Putamen (tissue), 1 donor: ENCODE measurements at regions not wholly inside any gene's neighbourhood (a gene's known extent, or its start where the extent isn't known, plus 50 kb on each side); places are given as distances from the start of the nearest gene placed in this dataset.

ENCODE experiments used
- DNase-seq: peaks from one replicate; pipeline ENCODE4 v3.0.0-alpha.2; 2016; ENCODE audit warnings: low spot score

DNA sequence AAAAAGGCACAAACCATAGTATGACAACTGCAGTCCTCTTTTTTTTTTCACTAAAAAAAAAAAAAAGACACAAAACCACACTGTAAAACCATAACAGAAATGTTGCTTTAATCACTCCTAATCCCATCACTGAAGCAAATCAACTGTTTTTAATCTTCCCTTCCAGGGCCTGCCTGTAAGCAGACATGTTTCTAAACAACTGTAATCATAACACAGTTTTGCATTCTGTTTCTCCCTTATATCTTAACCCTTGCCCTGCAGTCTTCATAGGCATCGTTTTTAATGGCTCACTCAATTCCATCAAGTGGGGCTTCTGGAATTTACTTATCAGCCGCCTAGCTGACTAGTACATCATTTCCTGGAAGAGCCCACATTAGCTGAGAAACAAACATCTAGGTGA lies 111.0 kb upstream of the SLC25A48 start:
- no peak for DNase-seq

DNA sequence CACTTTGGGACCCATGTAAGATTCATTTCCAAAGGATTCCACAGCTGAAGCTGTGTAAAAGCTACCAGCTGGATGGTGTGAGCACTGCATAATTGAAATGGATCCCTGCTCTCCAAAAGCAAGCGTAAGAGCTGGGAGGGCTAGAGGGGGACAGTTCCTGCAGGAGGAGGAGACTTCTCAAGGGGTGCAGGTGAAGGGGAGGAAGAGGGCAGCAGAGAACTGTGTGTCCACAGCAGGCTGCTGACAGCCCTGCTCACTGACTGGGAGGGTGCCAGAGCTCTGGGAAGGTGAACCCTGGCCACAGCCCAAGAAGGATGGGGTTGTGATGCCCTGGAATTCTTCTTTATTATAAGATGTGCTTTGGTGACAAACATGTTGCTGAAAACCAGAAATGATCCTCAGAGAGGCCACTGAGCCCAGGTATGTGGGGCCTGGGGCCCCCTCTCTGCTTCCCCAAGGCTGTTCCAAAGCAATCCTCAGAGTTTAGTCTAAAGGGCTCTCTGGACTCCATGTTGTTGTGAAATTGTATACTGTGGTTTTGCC lies 112.8 kb upstream of the SLC25A48 start:
- DNase-seq, result no peak

DNA sequence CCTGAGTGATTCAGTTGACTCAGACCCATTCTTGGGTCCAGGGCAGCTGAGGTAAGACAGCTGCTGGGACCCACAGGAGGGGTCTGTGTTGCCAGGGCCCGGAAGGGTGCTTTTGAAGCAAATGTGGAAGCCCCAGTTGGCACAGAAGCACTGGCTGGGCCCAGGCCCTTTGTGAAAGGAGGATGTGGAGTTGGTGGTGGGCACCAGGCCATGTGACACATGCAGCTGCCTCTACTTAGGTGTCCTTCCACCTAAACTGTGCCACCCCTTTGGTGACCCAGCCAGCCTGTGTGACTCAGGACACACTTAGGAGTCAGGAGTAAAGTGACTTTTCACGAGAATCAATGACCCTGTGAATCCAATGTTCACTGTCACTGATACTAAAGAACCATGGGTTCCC lies 114.3 kb upstream of the SLC25A48 start:
- no peak for DNase-seq

DNA sequence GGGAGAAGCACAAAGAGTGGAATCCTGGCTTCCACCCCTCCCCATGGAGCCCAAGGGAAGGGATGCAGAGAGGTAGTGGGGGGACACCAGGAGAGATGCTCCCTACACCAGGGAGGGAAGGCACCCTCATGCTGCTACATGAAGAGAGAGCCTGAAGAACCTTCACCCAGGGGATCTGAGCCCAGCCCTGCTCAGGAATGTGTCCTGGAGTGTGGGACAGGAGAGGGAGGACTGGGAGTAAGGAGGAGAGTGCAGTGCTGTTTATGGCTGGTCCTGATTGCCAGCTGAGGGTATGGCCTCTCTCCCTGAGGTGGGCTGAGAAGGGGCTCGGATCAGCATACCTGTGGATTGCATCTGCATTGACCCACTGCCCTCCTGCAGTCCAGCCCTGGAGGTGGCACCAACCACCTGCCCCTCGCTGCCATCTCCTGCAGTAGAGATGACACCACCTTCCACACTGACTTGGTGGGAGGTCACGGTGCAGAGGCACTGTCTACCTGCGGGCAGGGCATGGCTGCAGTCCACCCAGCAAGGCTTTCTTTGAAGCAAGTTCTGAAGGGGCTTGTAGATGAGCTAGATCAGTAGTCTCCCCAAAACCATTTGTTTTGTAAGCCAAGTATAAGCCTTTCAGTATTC lies 114.9 kb upstream of the SLC25A48 start:
- no peak for DNase-seq

DNA sequence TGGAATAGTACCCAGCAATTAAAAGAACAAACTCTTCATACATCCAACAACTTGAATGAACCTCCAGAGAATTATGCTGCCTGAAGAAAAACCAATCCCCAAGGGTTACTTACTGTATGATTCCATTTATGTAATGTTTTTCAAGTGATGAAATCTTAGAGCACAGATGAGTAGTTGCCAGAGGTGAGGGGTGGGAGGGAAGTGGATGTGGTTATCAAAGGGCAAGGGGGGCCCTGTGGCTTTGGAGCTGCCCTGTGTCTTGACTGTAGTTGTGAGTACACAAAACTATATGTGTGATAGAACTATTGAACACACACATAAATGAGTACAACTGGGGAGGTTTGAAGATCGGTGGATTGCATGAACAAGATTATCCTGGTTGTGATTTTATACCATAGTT lies 115.8 kb upstream of the SLC25A48 start:
- DNase-seq, result no peak

DNA sequence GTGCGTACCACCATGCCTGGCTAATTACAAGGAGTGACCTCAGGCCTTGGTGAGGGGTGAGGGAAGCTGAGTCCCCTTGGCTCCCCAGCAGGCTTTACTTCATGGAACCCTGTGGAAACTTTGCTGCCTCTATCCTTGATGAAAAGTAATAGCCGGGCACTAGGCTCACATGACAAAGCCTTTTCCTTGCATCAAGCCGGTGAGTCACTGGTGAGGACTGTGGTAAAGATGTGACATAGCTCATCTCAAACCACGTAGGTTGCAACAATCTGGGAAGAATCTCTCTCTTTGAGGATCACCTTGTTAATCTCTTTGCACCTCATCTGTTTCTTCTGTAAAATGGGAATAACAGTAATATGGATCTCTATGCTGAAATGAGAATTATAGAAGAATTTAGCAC lies 116.3 kb upstream of the SLC25A48 start:
- DNase-seq, result no peak

DNA sequence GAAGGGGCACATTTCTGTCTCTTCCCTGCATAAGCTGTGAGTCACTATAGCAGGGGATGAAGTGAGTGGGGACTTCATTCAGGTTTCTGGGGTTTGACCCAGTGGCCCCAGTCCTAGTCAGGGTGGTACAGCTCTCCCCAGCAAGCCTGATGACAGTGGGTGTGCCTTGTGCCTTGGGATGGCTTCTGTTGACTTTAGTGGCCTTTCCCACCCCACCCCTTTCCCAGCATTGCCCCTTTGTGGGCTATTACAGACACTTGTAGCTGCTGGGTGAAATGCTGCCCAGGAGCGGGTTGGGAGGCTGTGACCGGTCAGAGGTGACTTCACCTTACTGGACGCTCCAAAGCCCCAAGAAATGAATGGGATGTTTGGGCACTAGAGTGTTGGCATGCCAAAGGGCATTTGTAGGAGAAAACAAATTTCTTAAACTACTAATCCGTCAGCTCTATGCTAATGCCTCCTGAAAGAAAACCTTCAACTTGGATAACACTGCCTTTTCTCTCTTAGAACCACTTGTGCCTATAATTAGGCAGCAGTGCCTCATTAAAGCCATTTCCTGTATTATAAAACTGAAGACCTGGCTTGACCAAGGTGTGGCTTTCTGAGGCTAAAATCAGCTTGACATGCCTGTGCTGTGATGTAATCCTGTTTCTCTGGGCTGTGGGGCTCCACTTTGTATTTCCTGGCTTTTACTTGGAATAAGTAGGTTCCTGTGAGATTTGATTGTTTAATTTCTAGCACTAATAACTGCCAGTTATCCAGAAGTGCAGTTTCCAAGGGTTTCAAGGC lies 119.0 kb upstream of the SLC25A48 start:
- no peak for DNase-seq

DNA sequence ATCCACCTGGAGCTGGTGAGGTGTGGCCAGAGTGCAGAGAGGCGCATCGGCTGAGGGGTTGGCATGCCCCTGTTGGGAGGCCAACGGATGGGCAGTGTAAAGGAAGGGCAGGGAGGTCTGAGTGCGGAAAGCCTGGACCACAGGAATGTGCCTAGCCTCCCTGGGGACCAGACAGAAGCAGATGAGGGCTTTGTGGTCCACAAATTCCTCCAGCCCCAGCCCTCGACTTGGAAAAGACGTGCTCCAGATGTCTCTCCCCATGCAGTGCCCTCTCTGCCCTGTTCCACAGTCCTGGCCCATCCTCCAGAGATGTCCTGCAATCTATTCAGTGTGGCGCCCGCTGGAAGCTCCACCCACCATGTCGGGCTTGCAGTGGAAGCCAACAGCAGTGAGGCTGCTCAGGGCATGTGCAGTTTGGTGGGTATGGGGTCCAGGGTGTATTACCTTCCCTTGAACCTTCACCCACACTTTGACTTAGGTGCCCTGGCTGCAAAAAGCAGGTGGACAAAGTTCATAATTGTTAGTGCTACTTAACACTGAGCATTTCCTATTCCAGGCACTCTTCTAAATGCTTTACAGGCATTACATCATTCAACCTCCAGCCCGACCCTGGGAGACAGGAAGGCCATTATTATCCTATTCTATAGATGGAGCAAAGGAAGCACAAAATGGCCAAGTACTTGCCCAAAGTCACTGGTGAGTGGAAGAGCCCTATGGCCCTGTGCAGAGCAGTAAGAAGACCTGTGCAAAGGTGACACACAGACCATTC lies 120.2 kb upstream of the SLC25A48 start:
- no peak for DNase-seq

DNA sequence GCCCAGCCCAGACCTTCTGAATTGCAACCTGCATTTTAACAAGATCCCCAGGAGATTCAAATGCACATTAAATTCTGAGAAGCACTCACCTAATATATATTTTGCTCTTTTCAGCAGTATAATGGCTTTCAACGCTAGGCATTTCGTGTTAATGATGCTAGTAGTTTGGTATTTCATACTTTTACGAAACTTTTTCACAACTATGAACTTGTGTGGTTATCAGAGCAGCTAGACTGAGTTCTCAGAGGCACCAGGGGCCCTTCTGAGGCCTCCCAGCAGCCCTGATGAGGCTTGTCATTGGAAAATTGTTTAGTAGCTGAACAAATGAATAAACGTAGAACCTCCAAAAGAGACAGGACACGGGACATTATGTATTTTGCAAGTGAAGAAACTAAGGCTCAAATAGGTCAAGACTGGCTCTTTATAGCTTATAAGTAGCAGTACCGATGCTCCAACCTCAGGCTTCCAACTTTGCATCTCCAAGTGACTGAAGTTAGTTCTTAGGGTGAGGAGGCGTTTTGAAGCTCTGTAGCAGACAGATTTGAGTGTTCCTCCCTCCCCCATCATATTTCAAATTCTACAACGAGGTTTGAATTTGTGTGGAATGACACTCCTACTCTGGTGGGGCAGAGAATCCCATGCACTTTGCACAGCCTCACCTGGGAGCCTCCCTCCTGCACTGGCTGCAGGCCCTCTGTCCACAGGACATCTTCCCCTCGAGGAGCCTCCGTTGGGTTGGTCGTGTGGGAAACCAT lies 121.1 kb upstream of the SLC25A48 start:
- DNase-seq, result peak; percentile 61

DNA sequence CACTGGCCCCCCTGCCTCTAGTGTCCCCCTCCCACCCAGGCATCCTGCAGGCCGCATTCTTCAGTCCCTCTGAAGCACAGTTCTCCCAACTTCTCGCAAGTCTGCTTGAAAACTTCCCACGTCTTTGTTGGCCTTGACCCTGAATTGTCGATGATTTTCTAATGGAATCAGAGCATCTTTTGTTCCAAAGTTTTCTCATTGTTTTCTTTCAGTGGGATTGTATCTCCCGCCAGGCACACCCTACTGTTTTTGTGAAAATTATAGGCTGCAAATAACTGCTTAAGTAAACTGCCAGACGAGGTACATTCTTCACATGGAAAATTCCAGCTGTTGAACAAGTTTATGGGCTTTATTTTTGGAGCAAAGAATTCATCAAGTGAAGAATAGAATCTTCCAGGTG lies 122.6 kb upstream of the SLC25A48 start:
- DNase-seq, result no peak

DNA sequence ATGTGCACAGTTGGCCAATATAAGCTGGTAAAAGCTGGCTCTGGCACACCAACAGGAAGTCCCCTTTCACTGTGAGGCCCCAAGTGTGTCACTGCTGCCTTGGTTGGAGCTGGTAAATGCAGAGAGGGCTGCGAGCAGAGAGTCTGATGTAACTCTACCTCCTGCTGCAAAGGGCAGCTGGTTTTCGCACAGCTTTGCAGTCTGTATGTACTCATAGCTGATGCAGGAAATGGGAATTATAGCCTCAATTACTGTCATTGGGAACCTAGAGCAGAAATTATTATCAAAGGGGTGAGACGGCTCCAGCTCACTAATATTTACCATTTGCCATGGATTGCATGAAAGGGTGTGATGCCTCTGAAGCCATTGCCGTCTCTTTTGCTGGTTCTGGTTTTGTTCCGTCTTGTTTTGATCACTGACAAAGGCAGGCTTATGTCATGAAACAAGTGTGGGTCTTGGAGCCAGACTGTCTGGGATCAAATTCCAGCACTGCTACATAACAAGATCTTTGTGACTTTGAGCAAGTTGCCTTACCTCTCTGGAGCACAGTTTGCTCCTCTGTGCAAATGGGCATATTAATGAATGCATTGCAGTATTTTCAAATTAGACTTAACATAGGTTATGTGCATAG lies 124.3 kb upstream of the SLC25A48 start:
- no peak for DNase-seq

DNA sequence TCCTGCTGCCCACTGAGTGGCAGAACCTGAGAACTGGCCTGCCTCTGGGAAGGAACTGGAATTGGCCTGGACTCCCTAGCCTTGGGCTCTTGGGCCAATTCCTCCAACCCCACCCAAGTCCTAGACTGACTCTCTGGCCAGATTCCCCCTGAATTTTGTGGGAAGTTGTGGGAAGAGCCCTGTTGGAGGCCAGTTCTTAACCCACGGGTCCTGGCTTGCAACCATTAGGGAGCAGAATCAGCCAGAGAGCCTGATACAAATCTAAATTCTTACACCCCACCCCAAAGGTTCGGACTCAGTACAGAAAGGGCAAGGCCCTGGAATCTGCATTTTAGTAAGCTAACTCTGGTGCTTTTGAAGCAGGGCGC lies 125.3 kb upstream of the SLC25A48 start:
- no peak for DNase-seq

DNA sequence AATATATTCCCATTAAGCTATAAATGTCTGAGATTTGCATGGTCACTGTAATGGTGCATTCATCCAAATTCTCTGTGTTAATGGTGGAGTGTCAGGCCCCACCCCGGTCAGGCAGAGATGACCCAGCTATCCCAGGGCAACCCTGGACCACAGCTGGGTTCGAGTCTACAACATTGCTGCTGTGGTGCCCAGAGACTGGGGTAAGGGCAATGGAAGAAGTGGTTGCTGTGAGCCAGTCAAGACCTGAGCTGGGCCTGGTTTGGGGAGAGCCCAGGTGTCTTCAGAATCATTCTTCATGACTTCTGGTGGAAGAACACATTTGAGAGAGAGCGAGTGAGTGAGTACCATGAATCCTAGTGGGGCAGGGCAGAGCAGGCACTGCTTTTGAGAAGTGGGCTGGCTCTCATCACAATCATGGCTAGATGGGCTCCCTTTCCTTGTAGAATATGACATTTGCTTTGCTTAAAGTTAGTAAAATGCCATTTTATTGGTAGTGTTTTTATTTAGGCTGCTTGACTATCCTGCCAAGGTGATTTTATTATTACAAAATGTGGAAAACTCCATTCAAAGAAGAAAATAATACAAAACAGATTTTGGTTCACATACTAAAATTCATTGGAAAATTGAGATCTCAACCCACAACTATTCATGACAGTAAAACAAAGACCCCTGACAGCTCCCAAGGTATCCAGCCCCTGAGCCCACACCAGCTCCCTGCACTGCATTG lies 125.8 kb upstream of the SLC25A48 start:
- DNase-seq, result no peak

DNA sequence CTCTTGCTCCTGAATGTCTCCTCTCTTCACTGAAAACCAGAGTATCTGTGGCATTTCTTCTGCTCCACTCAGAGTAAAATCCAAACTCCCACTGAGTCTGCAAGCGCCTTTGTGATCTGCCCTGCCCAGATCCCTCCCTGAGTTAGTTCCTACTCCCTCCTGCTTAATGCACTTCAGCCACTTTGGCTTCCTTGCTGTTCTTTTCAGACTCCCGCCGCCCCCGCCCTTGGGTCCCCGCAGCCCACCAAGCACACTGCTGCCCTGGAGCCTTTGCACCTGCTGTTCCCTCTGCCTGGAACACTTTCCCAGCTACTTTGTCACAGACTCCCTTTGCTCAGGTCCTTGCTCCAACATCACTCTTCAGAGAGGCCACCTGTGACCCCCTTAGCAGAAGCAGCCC lies 127.2 kb upstream of the SLC25A48 start:
- no peak for DNase-seq

DNA sequence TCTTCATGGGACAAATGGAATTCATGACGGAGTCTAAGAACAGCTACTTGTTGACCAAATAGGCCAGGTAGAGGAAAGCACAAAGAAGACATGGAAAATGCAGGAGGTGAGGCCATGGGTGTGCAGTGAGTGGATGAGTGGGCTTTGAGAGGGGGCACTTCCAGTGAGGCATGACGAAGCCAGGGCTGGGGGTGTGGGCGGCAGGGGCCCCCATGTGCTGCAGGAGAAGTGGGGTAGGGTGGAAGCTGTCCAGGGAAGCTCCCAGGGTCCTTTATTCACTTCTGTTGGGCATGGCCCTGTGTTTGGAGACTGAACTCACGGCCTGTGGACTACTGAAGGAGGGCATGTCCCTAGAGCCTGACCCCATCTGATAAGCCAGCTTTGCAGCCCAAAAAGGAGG lies 127.6 kb upstream of the SLC25A48 start:
- no peak for DNase-seq

DNA sequence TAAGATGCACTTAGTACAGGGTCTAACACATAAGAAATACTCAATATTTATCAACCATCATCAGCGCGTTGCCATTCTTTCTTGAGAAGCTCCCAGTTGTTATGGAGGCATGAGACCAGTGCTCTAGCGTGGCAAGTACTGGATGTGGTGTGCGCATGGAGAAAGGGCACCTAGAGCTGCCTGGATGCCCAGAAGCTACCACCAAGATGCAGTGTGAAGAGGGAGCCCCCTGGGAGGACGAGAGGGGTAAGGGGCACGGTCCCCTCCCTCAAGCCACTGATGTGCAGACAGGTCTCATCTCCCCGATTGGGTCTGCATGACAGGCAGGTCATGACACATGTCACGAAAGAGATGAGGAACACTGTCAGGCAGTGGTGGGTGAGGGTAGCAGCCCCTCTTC lies 127.7 kb upstream of the CXCL14 start:
- no peak for DNase-seq

DNA sequence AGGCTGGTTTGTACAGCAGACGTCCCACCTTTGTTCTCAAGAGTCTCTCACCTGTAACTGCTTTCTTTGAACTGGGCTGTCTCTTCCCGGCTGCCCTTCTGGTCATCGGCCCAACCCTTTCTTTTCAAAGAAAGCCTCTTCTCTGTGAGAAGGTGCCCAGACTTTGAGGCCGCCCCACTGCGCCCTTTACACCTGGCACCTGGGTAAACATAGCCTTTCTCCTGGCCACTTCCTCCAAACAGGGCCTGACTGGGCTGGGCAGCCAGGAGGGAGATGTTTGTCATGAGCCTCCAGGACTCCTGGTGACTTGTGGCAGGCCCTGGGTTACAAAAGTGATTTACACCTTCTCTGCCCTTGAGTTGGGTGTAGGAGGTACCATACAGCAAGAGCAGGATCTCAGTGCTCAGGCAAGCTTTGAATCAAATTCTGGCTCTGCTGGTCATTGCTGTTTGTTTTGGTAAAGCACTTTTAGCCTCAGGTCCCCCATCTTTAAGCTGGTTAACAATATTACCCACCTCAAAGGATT lies 127.2 kb upstream of the CXCL14 start:
- DNase-seq, result no peak

DNA sequence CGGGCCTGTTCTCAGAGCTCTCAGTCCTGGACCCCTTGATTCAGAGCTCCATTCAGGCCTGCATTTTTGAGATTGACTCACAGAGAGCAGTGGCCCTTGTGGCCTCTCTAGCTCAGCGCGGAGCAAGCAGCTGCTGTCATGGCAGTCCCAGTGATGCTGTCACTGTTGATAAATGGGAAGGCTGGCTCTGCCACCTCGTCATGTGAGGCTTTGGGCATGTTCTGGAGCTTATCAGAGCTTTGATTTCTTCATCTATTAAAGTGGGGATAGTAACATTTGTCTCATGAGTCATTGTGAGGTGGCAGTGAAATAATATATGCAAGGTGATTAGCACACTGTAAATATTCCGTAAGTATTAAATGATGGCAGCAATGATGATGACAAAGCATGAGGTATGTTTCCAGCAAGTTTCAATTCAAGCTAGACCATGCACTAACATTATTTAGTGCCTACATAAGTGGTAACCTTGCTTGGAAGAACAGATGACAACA lies 126.4 kb upstream of the CXCL14 start:
- no peak for DNase-seq

DNA sequence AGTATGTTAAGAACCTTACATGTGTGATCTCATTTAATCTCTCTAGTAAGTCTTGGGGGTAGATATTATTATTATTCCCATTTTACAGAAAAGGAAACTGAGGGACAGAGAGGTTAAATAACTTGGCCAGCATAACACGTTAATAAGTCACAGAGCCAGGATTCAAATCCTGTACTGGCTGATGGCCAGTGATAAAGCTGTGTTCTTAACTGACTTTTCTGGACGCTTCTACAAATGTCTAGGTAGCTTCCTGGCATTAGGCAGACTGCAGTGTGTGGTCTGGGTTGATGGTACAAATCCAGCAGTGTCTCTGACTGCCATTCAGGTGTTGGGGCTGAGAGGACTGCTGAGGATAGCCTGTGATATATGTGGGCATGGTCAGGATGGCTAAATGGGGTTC lies 125.8 kb upstream of the CXCL14 start:
- no peak for DNase-seq

DNA sequence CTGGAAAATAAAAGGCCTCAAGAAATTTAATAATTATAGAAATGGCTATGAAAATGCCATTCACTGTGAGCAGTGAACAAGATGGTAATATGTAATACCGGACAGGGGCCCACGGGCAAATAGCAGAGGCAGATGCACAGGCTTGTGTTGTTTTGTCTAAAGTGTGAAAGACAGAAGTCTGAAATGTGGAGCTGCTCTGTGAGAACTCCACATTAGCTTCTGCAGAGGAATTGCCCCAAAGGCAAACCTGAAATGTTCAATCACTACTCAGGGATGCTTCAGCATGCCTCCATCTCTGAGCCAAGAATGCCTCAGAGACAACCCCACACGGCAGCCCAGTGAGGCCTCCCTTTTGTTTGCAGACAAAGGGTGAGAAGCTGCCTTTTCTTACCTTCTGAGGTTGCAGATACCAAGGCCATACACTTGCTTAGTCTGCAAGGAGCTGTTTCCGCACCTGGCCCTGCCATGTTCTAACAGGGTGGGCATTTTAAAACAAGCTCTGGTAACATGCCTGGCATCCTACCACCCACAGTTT lies 124.3 kb upstream of the CXCL14 start:
- no peak for DNase-seq
